Astrocyte of the spinal cord (primary cell): ENCODE measurements at regions not wholly inside any gene's neighbourhood (a gene's known extent, or its start where the extent isn't known, plus 50 kb on each side); places are given as distances from the start of the nearest gene placed in this dataset.
"Not testable (repeated sequence)": the region's sequence is repeated elsewhere in the genome, so short reads cannot be mapped to it uniquely, and the experiment has no call there.

Experiments
- DNase-seq: peaks from one replicate; pipeline ENCODE4 v3.0.0; 2011; ENCODE audit warnings: low read depth, low spot score
- H3K4me3 ChIP-seq: 2 replicates; pipeline ENCODE4 v1.5.1; 2011; ENCODE audit warnings: low read depth, mild to moderate bottlenecking, low read length, moderate library complexity
- CTCF ChIP-seq: IDR thresholded peaks from 2 replicates; pipeline ENCODE4 v1.5.1; 2012; ENCODE audit warnings: low read depth, mild to moderate bottlenecking, low read length, inconsistent platforms
- in situ Hi-C: cut with HindIII; loops from 2 replicates; pipeline ENCODE4 v1.10.0; 2017; ENCODE audit warnings: low sequenced_read_pairs

GRCh38 chr9:78903581-78903980, 606.7 kb downstream of the PSAT1 start:
- TF ChIP-seq CTCF = no peak
- no peak overlapping the region for H3K4me3 ChIP-seq
- in situ Hi-C loops = no loop called here
- no peak for DNase-seq

- no peak for TF ChIP-seq CTCF
- DNase-seq = no peak
- in situ Hi-C loops = no loop called here
- no peak overlapping the region for H3K4me3 ChIP-seq
These were observed 607.8 kb downstream of the PSAT1 start for GRCh38 chr9:78904686-78905085.

- in situ Hi-C loops = no loop called here
- TF ChIP-seq CTCF = no peak
- H3K4me3 ChIP-seq = no peak overlapping the region
- no peak for DNase-seq
These were observed 608.5 kb downstream of the PSAT1 start for GRCh38 chr9:78905387-78905786.

- no peak for DNase-seq
- in situ Hi-C loops = no loop called here
- H3K4me3 ChIP-seq = no peak overlapping the region
- no peak for TF ChIP-seq CTCF
These were observed 609.2 kb downstream of the PSAT1 start for GRCh38 chr9:78905986-78906755.

- no peak for TF ChIP-seq CTCF
- DNase-seq = peak; percentile 56
- no peak overlapping the region for H3K4me3 ChIP-seq
- in situ Hi-C loops = no loop called here
These were observed 612.6 kb downstream of the PSAT1 start for GRCh38 chr9:78909566-78909965.

- in situ Hi-C loops, H3K4me3 ChIP-seq, DNase-seq: not testable (repeated sequence)
These were observed 620.0 kb downstream of the PSAT1 start for GRCh38 chr9:78916884-78917283.

- in situ Hi-C loops = no loop called here
- TF ChIP-seq CTCF = no peak
- no peak for DNase-seq
- H3K4me3 ChIP-seq = no peak overlapping the region
These were observed 622.1 kb downstream of the PSAT1 start for GRCh38 chr9:78918976-78919375.
